H1 (cell line): ENCODE measurements at regions not wholly inside any gene's neighbourhood (a gene's known extent, or its start where the extent isn't known, plus 50 kb on each side); places are given as distances from the start of the nearest gene placed in this dataset.

Experiments
- CTCF ChIA-PET: fragments of 300-600 bp; sonication (Branson Sonifier 250); formaldehyde crosslinking; loops from one replicate; lab custom pipeline; 2021; ENCODE audit not compliant: partially characterized antibody; lab: Charles Lee
- POLR2A ChIA-PET: fragments of 300-600 bp; sonication (Branson Sonifier 250); formaldehyde crosslinking; loops from one replicate; lab custom pipeline; 2021; ENCODE audit warnings: inconsistent platforms; ENCODE audit not compliant: partially characterized antibody; lab: Charles Lee
- DNase-seq, 2 experiments: peaks; one replicate each; pipeline versions ENCODE4 v3.0.0 to v3.0.0-alpha.2; 2010 to 2022; ENCODE audit warnings: low spot score in 2 of 2, low read depth in 1 of 2, mixed read lengths in 1 of 2
- FAIRE-seq: peaks from 2 replicates; lab custom pipeline; 2011; peaks lifted over from hg19 to GRCh38; lab: Jason Lieb, UNC
- H2AFZ ChIP-seq: 2 replicates; pipeline ENCODE4 v1.8.1; 2012; ENCODE audit warnings: low read length, inconsistent platforms
- H2AK5ac ChIP-seq: 2 replicates; pipeline ENCODE4 v1.6.1; 2013; ENCODE audit warnings: low read depth, low read length
- H2BK120ac ChIP-seq: replicated peaks from 2 replicates; pipeline ENCODE3; 2013; ENCODE audit warnings: low read depth, low read length, inconsistent platforms
- H2BK12ac ChIP-seq: 2 replicates; pipeline ENCODE4 v1.6.1; 2013; ENCODE audit warnings: low read depth, low read length
- H2BK15ac ChIP-seq: 2 replicates; pipeline ENCODE4 v1.6.1; 2013; ENCODE audit warnings: low read length
- H2BK20ac ChIP-seq: 2 replicates; pipeline ENCODE4 v1.6.1; 2013; ENCODE audit warnings: low read length
- H2BK5ac ChIP-seq: 2 replicates; pipeline ENCODE4 v1.6.1; 2013; ENCODE audit warnings: low read depth, low read length
- H3K14ac ChIP-seq: 2 replicates; pipeline ENCODE4 v1.6.1; 2013; ENCODE audit warnings: inconsistent platforms; ENCODE audit not compliant: insufficient read length
- H3K18ac ChIP-seq: 2 replicates; pipeline ENCODE4 v1.6.1; 2013; ENCODE audit warnings: low read length; ENCODE audit errors: extremely low read depth
- H3K23ac ChIP-seq: 2 replicates; pipeline ENCODE4 v1.6.1; 2013; ENCODE audit warnings: inconsistent platforms; ENCODE audit not compliant: insufficient read length
- H3K23me2 ChIP-seq: 2 replicates; pipeline ENCODE4 v1.6.1; 2013; ENCODE audit warnings: low read depth, low read length
- H3K27ac ChIP-seq: 2 replicates; pipeline ENCODE4 v1.6.1; 2011; ENCODE audit warnings: low read depth, low read length, inconsistent platforms
- H3K27me3 ChIP-seq, 4 experiments: replicated peaks in 1 of 4; 1 replicate in 1 of 4; 2 replicates in 3 of 4; pipeline versions ENCODE4 v1.6.1 to v1.8.1; 2011 to 2013; ENCODE audit warnings: low read length in 3 of 4, mild to moderate bottlenecking in 3 of 4, inconsistent platforms in 2 of 4, mixed read lengths in 2 of 4, moderate library complexity in 1 of 4; ENCODE audit not compliant: control insufficient read depth in 3 of 4, insufficient read depth in 3 of 4; ENCODE audit errors: extremely low read depth in 1 of 4
- H3K36me3 ChIP-seq, 4 experiments: 2 replicates each; pipeline versions ENCODE4 v1.6.1 to v1.8.1; 2011 to 2013; ENCODE audit warnings: mild to moderate bottlenecking in 4 of 4, low read length in 3 of 4, moderate library complexity in 2 of 4, control low read depth in 1 of 4, inconsistent platforms in 1 of 4; ENCODE audit not compliant: insufficient read depth in 4 of 4, control insufficient read depth in 2 of 4
- H3K4ac ChIP-seq: replicated peaks from 2 replicates; pipeline ENCODE3; 2013; ENCODE audit warnings: low read length, low read depth, mixed read lengths, inconsistent platforms; ENCODE audit not compliant: insufficient read length
- H3K4me1 ChIP-seq, 4 experiments: replicated peaks in 1 of 4; 1 replicate in 1 of 4; 2 replicates in 3 of 4; pipeline versions ENCODE4 v1.6.1 to v1.8.1; 2011 to 2013; ENCODE audit warnings: low read length in 3 of 4, inconsistent platforms in 2 of 4, mixed read lengths in 1 of 4; ENCODE audit not compliant: insufficient read depth in 4 of 4, control insufficient read depth in 3 of 4
- H3K4me2 ChIP-seq, 2 experiments: 2 replicates each; pipeline versions ENCODE4 v1.6.1 to v1.8.1; 2011 to 2013; ENCODE audit warnings: low read depth in 2 of 2, low read length in 2 of 2, control low read depth in 1 of 2, inconsistent platforms in 1 of 2, mild to moderate bottlenecking in 1 of 2; ENCODE audit not compliant: insufficient read depth in 1 of 2
- H3K4me3 ChIP-seq, 4 experiments: fragments of 200-600, 300-600 bp in 1 of 4; sonication (generic), shearing (Covaris generic), sonication (Bioruptor Twin) in 1 of 4; 2 replicates each; pipeline versions ENCODE4 v1.5.1 to v1.8.1; 2011 to 2016; ENCODE audit warnings: low read length in 4 of 4, low read depth in 3 of 4, control low read depth in 2 of 4, inconsistent platforms in 2 of 4, mild to moderate bottlenecking in 2 of 4, mixed read lengths in 1 of 4, moderate library complexity in 1 of 4; ENCODE audit not compliant: insufficient read depth in 2 of 4; ENCODE audit errors: extremely low read depth in 1 of 4
- H3K56ac ChIP-seq: replicated peaks from 2 replicates; pipeline ENCODE3; 2013; ENCODE audit warnings: low read depth, mild to moderate bottlenecking, mixed read lengths, low read length, inconsistent platforms; ENCODE audit not compliant: insufficient read length
- H3K79me1 ChIP-seq: 2 replicates; pipeline ENCODE4 v1.6.1; 2013; ENCODE audit warnings: low read depth, low read length, control low read depth
- H3K79me2 ChIP-seq, 2 experiments: 2 replicates each; pipeline versions ENCODE4 v1.6.1 to v1.8.1; 2012 to 2013; ENCODE audit warnings: low read length in 2 of 2, mild to moderate bottlenecking in 2 of 2, inconsistent platforms in 1 of 2; ENCODE audit not compliant: insufficient read depth in 2 of 2, control insufficient read depth in 1 of 2
- H3K9ac ChIP-seq, 4 experiments: replicated peaks in 1 of 4; 1 replicate in 1 of 4; 2 replicates in 3 of 4; pipeline versions ENCODE4 v1.6.1 to v1.8.1; 2011 to 2013; ENCODE audit warnings: low read depth in 3 of 4, low read length in 3 of 4, control low read depth in 2 of 4, mild to moderate bottlenecking in 2 of 4, moderate library complexity in 2 of 4, inconsistent platforms in 1 of 4; ENCODE audit errors: extremely low read depth in 1 of 4
- H3K9me3 ChIP-seq, 2 experiments: 2 replicates each; pipeline versions ENCODE4 v1.6.1 to v1.8.1; 2012 to 2013; ENCODE audit warnings: mild to moderate bottlenecking in 2 of 2, moderate library complexity in 2 of 2, control low read depth in 1 of 2, inconsistent platforms in 1 of 2, low read depth in 1 of 2, low read length in 1 of 2, mixed read lengths in 1 of 2; ENCODE audit not compliant: insufficient read depth in 2 of 2
- H4K20me1 ChIP-seq, 2 experiments: replicated peaks in 1 of 2; 2 replicates each; pipeline versions ENCODE3 to v1.8.1; 2011 to 2013; ENCODE audit warnings: inconsistent platforms in 2 of 2, low read length in 2 of 2, mild to moderate bottlenecking in 1 of 2; ENCODE audit not compliant: insufficient read depth in 2 of 2, control insufficient read depth in 1 of 2
- H4K5ac ChIP-seq: 2 replicates; pipeline ENCODE4 v1.6.1; 2013; ENCODE audit warnings: low read length, low read depth, mixed read lengths, inconsistent platforms; ENCODE audit not compliant: insufficient read length
- H4K8ac ChIP-seq: 2 replicates; pipeline ENCODE4 v1.8.0; 2013; ENCODE audit warnings: mild to moderate bottlenecking, moderate library complexity, low read length, inconsistent platforms; ENCODE audit not compliant: insufficient read depth; ENCODE audit errors: extremely low read depth
- H4K91ac ChIP-seq: replicated peaks from 2 replicates; pipeline ENCODE3; 2013; ENCODE audit warnings: low read length, mixed read lengths, inconsistent platforms; ENCODE audit not compliant: insufficient read length
- CREB1 ChIP-seq: IDR thresholded peaks from 2 replicates; pipeline ENCODE4 v1.6.1; 2012; ENCODE audit warnings: inconsistent platforms
- CTCF ChIP-seq, 3 experiments: IDR thresholded peaks; 1 replicate in 2 of 3; 2 replicates in 1 of 3; pipeline versions ENCODE4 v1.5.1 to v1.6.1; 2011; ENCODE audit warnings: low read length in 3 of 3, mild to moderate bottlenecking in 3 of 3, inconsistent platforms in 2 of 3, low read depth in 1 of 3, moderate library complexity in 1 of 3; ENCODE audit not compliant: insufficient read depth in 1 of 3; ENCODE audit errors: control extremely low read depth in 1 of 3
- KDM4A ChIP-seq: IDR thresholded peaks from one replicate; pipeline ENCODE4 v1.7.1; 2012; ENCODE audit warnings: low read depth, mild to moderate bottlenecking, moderate library complexity, low read length, inconsistent platforms; ENCODE audit not compliant: severe bottlenecking
- PHF8 ChIP-seq: fragments of 200-600 bp; sonication (generic); conservative IDR thresholded peaks from 2 replicates; pipeline ENCODE4 v1.7.1; 2012; ENCODE audit warnings: low read depth, mild to moderate bottlenecking, inconsistent platforms, low read length, moderate library complexity
- POLR2AphosphoS5 ChIP-seq: IDR thresholded peaks from 2 replicates; pipeline ENCODE4 v1.6.1; 2011; ENCODE audit warnings: low read depth, low read length
- RBBP5 ChIP-seq: IDR thresholded peaks from 2 replicates; pipeline ENCODE4 v1.7.1; 2012; ENCODE audit warnings: low read depth, mild to moderate bottlenecking, inconsistent platforms, low read length, moderate library complexity, borderline replicate concordance
- SAP30 ChIP-seq: fragments of 300-600 bp; sonication (generic); IDR thresholded peaks from 2 replicates; pipeline ENCODE4 v1.7.1; 2012; ENCODE audit warnings: low read length, moderate library complexity, mild to moderate bottlenecking, inconsistent platforms; ENCODE audit not compliant: insufficient read depth, insufficient replicate concordance
- SIN3A ChIP-seq, 2 experiments: IDR thresholded peaks in 1 of 2; conservative IDR thresholded peaks in 1 of 2; 2 replicates each; pipeline ENCODE4 v1.6.1; 2011 to 2012; ENCODE audit warnings: low read length in 2 of 2, improper control_type of control experiment in 1 of 2, low read depth in 1 of 2, mild to moderate bottlenecking in 1 of 2
- SIRT6 ChIP-seq: IDR thresholded peaks from one replicate; pipeline ENCODE4 v1.7.1; 2012; ENCODE audit warnings: low read length, inconsistent platforms
- SIX5 ChIP-seq: IDR thresholded peaks from 2 replicates; pipeline ENCODE4 v1.6.1; 2011; ENCODE audit warnings: mild to moderate bottlenecking, low read depth, low read length
- SP1 ChIP-seq: IDR thresholded peaks from 2 replicates; pipeline ENCODE4 v1.6.1; 2011; ENCODE audit warnings: low read depth, low read length
- TEAD4 ChIP-seq: IDR thresholded peaks from 2 replicates; pipeline ENCODE4 v1.6.1; 2012; ENCODE audit warnings: low read depth, low read length, inconsistent platforms, mixed read lengths
- YY1 ChIP-seq: IDR thresholded peaks from 2 replicates; pipeline ENCODE4 v1.6.1; 2011; ENCODE audit warnings: low read depth, mild to moderate bottlenecking, low read length
- WGBS, 2 experiments: shearing (Covaris generic) in 1 of 2; methylation state at CpG; one replicate each; pipeline versions ENCODE4 v1.1.6 to v1.1.7; 2013 to 2015; ENCODE audit warnings: low lambda C conversion rate in 2 of 2, mixed read lengths in 2 of 2, inconsistent platforms in 1 of 2, low coverage in 1 of 2, missing lambda C conversion rate in 1 of 2; ENCODE audit not compliant: insufficient replicate concordance in 2 of 2, insufficient coverage in 1 of 2, insufficient read length in 1 of 2; ENCODE audit errors: extremely low coverage in 1 of 2, missing lambda C conversion rate in 1 of 2; 5-methylcytosine and 5-hydroxymethylcytosine counted together

GRCh38 chr6:48957781-48958180, 505.3 kb downstream of the MMUT start:
- DNase-seq (no peak), FAIRE-seq (no peak)
- Histone ChIP-seq H3K79me1 (no peaks in the 10 kb centered on the region), H3K4me3 (no peak overlapping the region), H3K23me2 (no peaks in the 10 kb centered on the region), H2BK15ac (no peak overlapping the region), H3K18ac (no peak overlapping the region), H2BK20ac (no peak overlapping the region), H3K9ac (no peak overlapping the region), H3K56ac (no peak overlapping the region), H3K79me2 (no peaks in the 10 kb centered on the region), H2BK120ac (no peak overlapping the region), H3K4me2 (no peak overlapping the region), H2AK5ac (no peak overlapping the region), H4K8ac (no peak overlapping the region), H3K14ac (no peak overlapping the region), H3K23ac (no peak overlapping the region), H3K27me3 (no peaks in the 10 kb centered on the region), H3K36me3 (no peaks in the 10 kb centered on the region), H2BK12ac (no peak overlapping the region), H4K5ac (no peak overlapping the region), H2BK5ac (no peak overlapping the region), H4K20me1 (no peaks in the 10 kb centered on the region), H3K9me3 (no peaks in the 10 kb centered on the region), H3K27ac (no peak overlapping the region; the same call in 1 of the 2 replicates), H4K91ac (no peak overlapping the region), H3K4ac (no peak overlapping the region), H2AFZ (0 out of 2 replicates have a peak overlapping the region, but pooled peaks have one; percentile 66), H3K4me1 (no peaks in the 10 kb centered on the region)
- 89% methylated on average over 5 of the region's 5 CpGs; no CpG with 5 or more reads in 1 of the 2 experiments for WGBS, 2 experiments
- ChIA-PET CTCF (interaction anchor here (0.8 to 2.3 kb wide), 2 partner anchors 38 to 384 kb away, joined by 3 to 6 read pairs; no protein-coding TSS in a partner anchor), POLR2A (no interaction called here)
- no peak for TF ChIP-seq RBBP5
- TF ChIP-seq SP1 = no peak
- TF ChIP-seq CREB1 = no peak
- no peak for TF ChIP-seq POLR2AphosphoS5
- no peak for TF ChIP-seq CTCF (IDR thresholded peaks at IDR 0.05; ENCODE audit: control extremely low read depth in 1 of 3, insufficient read depth in 1 of 3, low read depth in 1 of 3, low read length in 3 of 3)
- TF ChIP-seq TEAD4 = no peak
- no peak for TF ChIP-seq SIN3A (conservative IDR thresholded peaks at IDR 0.05 in 1 of 2, IDR thresholded peaks at IDR 0.05 in 1 of 2; ENCODE audit: low read depth in 1 of 2, low read length in 2 of 2)
- TF ChIP-seq YY1 = no peak
- TF ChIP-seq SIX5 = no peak
- no peak for TF ChIP-seq SIRT6
- no peak for TF ChIP-seq PHF8
- no peak for TF ChIP-seq SAP30
- no peak for TF ChIP-seq KDM4A
